AG10803 (cell line): ENCODE measurements at regions not wholly inside any gene's neighbourhood (a gene's known extent, or its start where the extent isn't known, plus 50 kb on each side); places are given as distances from the start of the nearest gene placed in this dataset.
A peak's percentile ranks its signal among the peaks of the same experiment; 100 is the strongest.

Experiments used
- DNase-seq: peaks from one replicate; pipeline ENCODE4 v3.0.0; 2010; ENCODE audit warnings: low read depth
- H3K4me3 ChIP-seq: 2 replicates; pipeline ENCODE4 v1.5.1; 2011; ENCODE audit warnings: mild to moderate bottlenecking, low read length, control low read depth
- CTCF ChIP-seq: conservative IDR thresholded peaks from 2 replicates; pipeline ENCODE4 v1.5.1; 2011; ENCODE audit warnings: mild to moderate bottlenecking, low read length, control low read depth, inconsistent platforms

DNA sequence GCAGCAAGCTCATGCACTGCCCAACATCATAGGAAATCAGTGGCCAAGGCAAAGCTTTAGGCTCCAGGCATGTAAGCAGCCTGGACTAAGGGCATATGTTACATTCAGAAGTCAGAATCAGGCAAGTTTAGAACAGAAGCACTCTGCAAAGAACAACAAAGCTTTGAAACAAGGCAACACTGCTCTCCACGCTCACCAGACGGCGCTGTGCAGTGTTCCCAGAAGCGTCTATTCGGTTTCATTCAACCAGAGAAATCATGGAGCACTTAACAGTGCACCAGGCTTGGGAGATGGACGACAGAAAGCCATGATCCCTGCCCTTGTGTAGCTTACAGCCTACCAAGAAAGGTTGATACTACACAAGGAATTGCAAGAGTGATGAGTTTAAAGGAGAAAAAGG lies 555.8 kb downstream of the BUD13 start:
- no peak overlapping the region for H3K4me3 ChIP-seq
- peak; percentile 43 for DNase-seq
- peak; percentile 80 for TF ChIP-seq CTCF

DNA sequence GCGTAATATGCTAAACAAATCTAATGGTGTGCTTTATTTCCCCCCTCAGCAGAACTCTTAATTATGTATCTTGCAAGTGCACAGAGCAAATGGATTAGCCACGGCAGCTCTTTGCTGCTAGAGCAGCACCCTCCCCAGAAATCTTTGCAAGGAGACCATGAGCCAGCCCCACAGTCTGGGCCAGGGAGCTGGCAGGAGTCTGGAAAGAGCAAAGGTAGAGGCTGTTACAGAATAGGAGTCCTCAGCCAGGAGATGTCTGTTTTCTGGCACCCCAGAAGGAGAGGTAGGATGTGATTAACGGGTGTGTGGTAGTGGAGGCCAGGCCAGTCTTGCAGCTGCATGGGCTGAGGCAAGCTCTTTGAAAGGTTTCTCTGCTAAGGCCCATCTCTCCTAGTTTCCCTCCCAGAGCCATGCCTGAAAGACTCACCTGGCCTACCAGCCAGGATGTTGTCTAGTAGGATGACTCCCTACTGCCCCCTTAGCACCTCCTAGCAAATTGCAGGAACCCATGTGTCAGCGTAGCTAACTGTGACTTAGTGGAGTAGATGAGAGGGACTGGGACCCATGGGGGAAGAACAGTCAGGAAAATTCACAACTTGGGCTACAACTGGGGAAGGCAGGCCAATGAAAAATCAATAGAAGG lies 557.2 kb downstream of the BUD13 start:
- DNase-seq = no peak
- TF ChIP-seq CTCF = 0 out of 2 replicates have a peak, but pooled peaks have one; percentile 4

GRCh38 chr11:116211147-116211546 lies 561.6 kb downstream of the BUD13 start:
- no peak for TF ChIP-seq CTCF
- no peak for DNase-seq
- no peak overlapping the region for H3K4me3 ChIP-seq

More for the DNA sequence above, 557.2 kb downstream of the BUD13 start:
- no peak overlapping the region for H3K4me3 ChIP-seq

DNA sequence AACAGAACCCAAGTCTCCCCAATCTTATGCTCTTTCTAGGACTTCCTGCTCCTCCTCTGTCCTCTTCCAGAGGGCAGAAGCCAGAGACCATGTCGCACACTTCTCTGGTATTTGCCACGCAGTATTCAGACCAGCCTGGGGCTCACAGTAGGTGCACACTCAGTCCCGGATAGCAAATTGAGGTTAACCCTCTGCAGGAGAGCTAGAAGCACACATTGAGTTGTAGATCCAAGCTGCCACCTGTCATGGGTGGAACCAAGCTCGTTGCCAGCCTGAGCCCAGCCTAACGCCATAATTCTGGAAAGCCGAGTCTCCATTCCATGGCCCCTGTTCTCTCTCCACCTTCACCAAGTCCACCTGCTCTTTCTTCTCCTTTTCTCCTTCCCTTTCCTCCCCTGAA lies 562.1 kb downstream of the BUD13 start:
- no peak overlapping the region for H3K4me3 ChIP-seq
- no peak for DNase-seq
- no peak for TF ChIP-seq CTCF

- H3K4me3 ChIP-seq = no peak overlapping the region
- DNase-seq = no peak
- TF ChIP-seq CTCF = no peak
These were observed 563.5 kb downstream of the BUD13 start for GRCh38 chr11:116209255-116209654.

DNA sequence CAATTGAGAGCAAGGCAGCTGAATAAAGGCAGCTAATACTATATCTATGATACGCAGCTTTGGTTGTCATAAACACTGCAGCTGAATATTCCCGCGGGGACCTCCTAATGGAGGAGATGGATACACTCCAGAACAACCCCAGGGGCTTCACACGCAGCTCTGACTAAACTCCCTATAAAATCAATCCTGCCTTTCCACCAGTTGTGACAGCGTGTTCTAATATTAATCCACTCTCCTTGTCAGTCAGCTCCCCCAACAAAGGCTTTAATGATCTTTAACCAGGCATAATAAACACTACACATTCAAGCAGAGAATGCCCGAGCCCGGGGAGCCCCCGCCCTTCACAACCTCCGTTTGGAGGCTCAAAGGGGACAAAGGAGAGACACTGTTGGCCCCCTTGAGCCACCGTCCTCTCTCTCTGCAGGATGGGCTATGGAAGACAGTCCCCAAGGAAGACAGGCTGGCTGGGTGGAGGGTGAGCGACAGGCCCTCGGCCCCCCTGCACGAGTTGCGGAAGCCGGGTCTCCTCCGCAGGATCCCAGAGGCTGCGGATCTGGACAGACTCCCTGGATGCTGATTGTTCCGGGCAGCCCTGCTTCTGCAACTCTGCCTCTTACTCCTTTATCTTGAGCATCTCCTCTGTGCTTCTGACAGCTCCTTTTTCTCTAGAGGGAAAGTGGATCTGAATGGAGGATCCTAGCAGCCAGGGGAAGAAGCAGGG lies 565.2 kb downstream of the BUD13 start:
- DNase-seq = no peak
- H3K4me3 ChIP-seq = no peak overlapping the region
- TF ChIP-seq CTCF = no peak

DNA sequence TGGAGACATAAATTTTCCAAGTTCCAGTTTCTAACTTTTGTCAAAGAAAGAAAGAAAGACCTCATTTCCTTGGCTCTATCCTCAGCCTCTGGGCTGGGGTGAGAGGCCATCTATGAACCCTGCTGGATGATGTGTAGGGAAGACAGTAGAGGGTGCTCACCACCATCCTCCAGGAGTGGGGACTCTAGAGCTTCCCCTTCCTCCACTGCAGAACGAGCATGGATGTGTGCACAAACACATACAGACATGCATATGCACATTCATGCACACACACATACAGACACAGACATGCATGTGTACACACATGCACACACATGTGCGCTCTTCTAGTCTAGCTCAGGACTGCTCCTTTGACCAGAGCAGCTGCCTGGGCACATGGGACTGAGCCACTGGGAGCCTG lies 565.8 kb downstream of the BUD13 start:
- no peak for DNase-seq
- no peak for TF ChIP-seq CTCF
- H3K4me3 ChIP-seq = no peak overlapping the region
